CMK (cell line): ENCODE measurements at regions not wholly inside any gene's neighbourhood (a gene's known extent, or its start where the extent isn't known, plus 50 kb on each side); places are given as distances from the start of the nearest gene placed in this dataset.

ENCODE experiments used
- DNase-seq: peaks from one replicate; pipeline ENCODE4 v3.0.0-alpha.2; 2010; ENCODE audit warnings: low read depth

GRCh38 chr5:122721127-122721526 is 53.8 kb upstream of the SNX2 start:
- DNase-seq = no peak

GRCh38 chr5:122722341-122722740 is 52.5 kb upstream of the SNX2 start:
- DNase-seq = no peak

GRCh38 chr5:122723606-122724352 is 51.1 kb upstream of the SNX2 start:
- no peak for DNase-seq
